GM18507 (cell line): ENCODE measurements at regions not wholly inside any gene's neighbourhood (a gene's known extent, or its start where the extent isn't known, plus 50 kb on each side); places are given as distances from the start of the nearest gene placed in this dataset.

Experiments
- DNase-seq: peaks from one replicate; pipeline ENCODE4 v3.0.0; 2011; ENCODE audit warnings: low read depth; ENCODE audit not compliant: insufficient read length; ENCODE audit errors: extremely low spot score
- FAIRE-seq: peaks from 2 replicates; lab custom pipeline; 2011; peaks lifted over from hg19 to GRCh38; lab: Jason Lieb, UNC

GRCh38 chr2:146119586-146119985 is 1599.7 kb upstream of the ZEB2 start:
- FAIRE-seq (no peak), DNase-seq (no peak)

DNA sequence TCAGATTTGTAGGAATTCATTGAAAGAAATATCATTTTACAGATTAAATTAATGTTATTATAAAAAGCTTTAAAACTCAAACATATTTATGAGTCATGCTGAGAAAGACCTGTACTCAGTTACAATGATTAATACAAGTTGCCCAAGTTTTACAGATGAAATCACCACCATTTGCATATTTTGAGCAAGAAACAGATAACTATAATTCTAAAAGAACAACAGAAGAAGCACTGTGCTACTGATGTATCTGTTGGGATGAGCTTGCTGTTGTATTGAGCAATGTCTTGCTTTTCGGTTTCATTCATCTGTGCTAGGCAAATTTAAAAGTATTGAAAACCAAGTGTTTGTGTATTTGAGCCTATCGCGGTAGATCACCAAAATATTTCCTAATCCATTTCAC is 1589.1 kb upstream of the ZEB2 start:
- DNase-seq, result no peak
- no peak for FAIRE-seq

GRCh38 chr2:146094185-146094584 is 1574.3 kb upstream of the ZEB2 start:
- no peak for DNase-seq
- no peak for FAIRE-seq

- DNase-seq (no peak), FAIRE-seq (no peak)
Observed at GRCh38 chr2:146081459-146081858, 1561.5 kb upstream of the ZEB2 start.

GRCh38 chr2:146080925-146081324 is 1561.0 kb upstream of the ZEB2 start:
- no peak for FAIRE-seq
- no peak for DNase-seq

DNA sequence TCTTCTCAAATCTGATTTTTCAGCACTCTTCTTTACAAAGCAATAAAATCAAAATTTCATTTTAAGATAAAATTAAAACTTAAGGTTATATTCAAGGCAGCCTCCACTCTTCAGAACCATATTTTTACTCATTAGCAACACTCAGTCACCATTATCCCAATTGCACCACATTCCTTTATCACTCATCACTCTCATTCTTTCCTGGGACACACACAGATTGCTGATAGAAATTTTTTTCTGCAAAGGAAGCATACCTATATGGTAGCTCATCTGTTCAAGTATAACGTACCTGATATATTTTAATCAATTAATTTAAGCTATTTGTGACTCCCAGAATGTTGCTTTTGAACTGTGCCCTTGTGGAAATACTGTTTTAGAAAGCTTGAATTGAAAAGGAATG is 1559.3 kb upstream of the ZEB2 start:
- DNase-seq (no peak), FAIRE-seq (no peak)

DNA sequence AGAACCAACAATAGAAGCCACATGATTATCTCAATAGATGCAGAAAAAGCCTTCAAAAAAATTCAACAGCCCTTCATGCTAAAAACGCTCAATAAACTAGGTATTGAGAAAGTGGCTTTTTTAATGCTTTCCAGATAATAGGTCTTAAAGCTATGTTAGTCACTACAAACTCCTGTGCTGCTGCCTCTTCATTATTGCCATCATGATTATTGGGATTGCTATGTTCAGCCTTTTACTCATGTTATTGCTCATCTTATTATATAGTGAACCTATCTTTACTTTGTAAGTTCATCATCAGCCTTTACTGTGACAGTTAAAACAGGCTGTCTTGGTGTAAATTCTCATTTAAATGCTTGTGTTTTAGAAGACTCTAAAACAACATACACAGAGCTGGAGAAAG is 1557.2 kb upstream of the ZEB2 start:
- no peak for DNase-seq
- FAIRE-seq, result no peak

DNA sequence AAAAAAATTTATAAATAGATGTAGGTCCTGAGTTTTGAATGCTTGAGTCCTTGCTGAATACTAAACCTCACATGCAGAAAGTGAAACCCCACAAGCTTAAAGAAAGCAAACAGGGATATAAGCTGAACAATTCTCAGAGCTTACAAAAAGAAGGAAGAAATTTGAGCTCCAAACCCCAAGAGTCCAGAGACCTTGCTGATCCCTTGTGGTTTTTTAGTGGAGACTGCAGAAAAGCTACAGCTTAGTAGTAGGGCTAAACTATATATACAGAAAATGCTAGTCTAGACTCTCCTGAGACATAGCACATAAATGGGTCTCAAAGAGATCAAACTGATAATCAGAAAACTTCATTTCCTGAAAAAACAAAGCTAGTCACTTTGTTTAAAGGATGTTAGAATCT is 1548.1 kb upstream of the ZEB2 start:
- FAIRE-seq (no peak), DNase-seq (no peak)

GRCh38 chr2:146048141-146048540 is 1528.2 kb upstream of the ZEB2 start:
- DNase-seq (no peak), FAIRE-seq (no peak)

DNA sequence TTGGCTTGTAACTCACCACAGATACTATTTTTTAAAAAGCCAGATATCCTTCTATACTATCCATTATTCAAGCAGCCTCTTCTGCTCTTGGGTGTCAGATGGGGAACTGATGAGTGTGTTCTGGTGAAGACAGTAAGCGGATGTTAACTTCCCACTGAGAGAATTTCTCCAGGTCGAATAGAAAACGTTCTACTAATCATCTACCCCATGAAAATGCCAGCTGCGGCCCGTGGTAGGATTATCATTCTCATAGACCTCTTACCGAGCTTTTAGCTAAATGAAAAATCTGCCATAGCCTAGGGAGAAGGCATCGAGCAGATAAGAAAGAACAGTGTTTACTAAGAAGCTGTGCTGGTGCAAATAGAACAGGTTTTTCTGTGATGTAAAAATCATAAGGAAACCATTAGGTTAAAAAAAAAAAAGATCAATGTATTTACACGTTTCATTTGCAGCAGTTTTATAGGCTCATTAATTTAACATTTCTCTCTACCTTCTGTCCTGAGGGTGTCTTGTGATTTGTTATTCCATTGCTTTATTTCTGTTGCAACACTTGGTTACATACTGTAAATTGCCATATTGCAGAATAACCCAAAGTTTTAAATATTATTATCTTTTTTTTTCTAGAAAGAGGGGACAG is 1521.5 kb upstream of the ZEB2 start:
- FAIRE-seq (no peak), DNase-seq (no peak)

GRCh38 chr2:146040051-146040450 is 1520.1 kb upstream of the ZEB2 start:
- FAIRE-seq (no peak), DNase-seq (no peak)

GRCh38 chr2:146038014-146038413 is 1518.1 kb upstream of the ZEB2 start:
- DNase-seq, result no peak
- no peak for FAIRE-seq

GRCh38 chr2:146037334-146037870 is 1517.5 kb upstream of the ZEB2 start:
- no peak for FAIRE-seq
- no peak for DNase-seq

DNA sequence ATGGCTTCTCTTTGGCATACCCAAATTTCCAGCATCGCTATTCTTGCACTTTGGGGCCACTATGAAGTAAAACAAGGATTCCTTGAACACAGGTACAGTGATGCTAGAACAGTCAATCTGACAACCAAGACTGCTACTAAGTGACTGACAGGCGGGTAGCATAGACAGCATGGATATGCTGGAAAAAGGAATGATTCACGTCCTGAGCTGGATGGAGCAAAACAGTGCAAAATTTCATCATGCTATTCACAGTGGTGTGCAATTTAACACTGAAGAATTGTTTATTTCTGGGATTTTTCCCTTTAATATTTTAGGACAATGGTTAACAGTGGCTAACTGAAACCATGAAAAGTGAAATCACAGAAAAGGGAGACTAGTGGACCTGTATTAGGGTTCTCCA is 1511.2 kb upstream of the ZEB2 start:
- FAIRE-seq (no peak), DNase-seq (no peak)

DNA sequence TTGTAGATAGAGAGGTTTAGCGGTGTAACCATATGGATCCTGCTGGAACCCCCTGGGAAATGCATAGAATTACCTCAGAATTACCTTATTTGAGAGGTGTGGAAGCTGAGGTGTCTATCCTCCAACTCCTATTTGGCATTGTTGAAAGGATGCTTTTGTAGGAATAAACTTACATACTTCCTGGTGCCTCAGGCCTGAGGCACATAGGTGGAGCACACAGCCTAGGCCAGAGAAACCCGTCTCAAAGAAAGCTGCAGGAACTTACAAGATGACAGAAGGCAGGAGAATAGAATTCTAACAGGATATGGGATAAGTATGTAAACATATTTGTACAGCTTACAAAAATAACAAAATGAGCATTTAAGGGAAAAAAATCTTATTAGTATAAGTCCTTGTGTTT is 1507.2 kb upstream of the ZEB2 start:
- FAIRE-seq (no peak), DNase-seq (no peak)

GRCh38 chr2:146025519-146025918 is 1505.6 kb upstream of the ZEB2 start:
- FAIRE-seq (no peak), DNase-seq (no peak)

DNA sequence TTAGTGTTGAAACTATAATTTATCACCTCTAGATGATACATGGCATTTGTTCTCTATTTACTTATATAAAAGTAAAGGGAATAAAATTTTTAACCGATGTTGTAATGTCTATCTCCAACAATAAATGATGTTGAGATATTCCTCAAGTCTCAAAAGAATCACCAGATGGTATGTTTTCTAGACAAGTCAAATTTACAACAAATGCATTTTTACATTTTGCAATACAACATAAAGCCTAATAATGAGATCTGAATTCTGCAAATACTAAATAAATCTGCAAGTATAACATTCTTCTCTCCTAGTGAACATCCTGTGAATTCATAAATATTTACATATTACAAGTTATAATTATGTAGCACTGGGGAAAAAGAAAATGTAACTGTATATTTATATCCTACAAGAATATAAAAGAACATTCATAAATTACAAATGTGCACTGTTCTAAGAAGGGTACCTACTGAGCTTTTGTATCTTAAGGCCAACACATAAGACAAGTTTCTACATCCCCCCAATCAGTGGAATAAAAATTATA is 1504.4 kb upstream of the ZEB2 start:
- no peak for DNase-seq
- FAIRE-seq, result no peak

- DNase-seq (no peak), FAIRE-seq (no peak)
Observed at GRCh38 chr2:146004462-146004861, 1484.5 kb upstream of the ZEB2 start.

- DNase-seq (no peak), FAIRE-seq (no peak)
Observed at GRCh38 chr2:146003337-146003736, 1483.4 kb upstream of the ZEB2 start.

GRCh38 chr2:145994910-145995309 is 1475.0 kb upstream of the ZEB2 start:
- FAIRE-seq, result no peak
- DNase-seq, result no peak

DNA sequence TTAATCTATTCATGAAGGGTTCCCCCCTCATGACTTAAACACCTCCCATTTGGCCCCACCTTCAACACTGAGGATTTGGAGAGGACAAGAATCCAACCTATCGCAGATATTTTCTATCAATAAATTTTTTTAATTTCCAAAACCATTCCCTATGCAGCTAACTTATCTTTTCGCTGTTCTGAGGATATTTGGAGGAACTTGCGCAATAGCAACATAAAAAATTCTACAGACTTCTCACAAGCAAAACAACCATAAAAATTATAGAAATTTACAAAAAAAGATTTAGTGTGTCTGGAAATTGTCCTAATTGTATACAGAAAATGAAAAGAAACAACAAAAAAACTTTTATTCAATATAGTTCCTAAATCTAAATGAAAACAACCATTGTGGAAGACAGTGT is 1472.7 kb upstream of the ZEB2 start:
- DNase-seq (no peak), FAIRE-seq (no peak)

GRCh38 chr2:145987793-145988192 is 1467.9 kb upstream of the ZEB2 start:
- DNase-seq (no peak), FAIRE-seq (no peak)
